GM23338 (cell line): ENCODE measurements at regions not wholly inside any gene's neighbourhood (a gene's known extent, or its start where the extent isn't known, plus 50 kb on each side); places are given as distances from the start of the nearest gene placed in this dataset.

Source experiments
- ATAC-seq: fragments of 200-7000 bp; cut with Tn5 transposase; 3 replicates; pipeline ENCODE4 v1.9.1; 2020
- DNase-seq: peaks from one replicate; pipeline ENCODE4 v3.0.0-alpha.2; 2015; ENCODE audit warnings: low spot score
- H2AFZ ChIP-seq: fragments of 200-600 bp; sonication (generic); 2 replicates; pipeline ENCODE4 v1.8.0; 2016; ENCODE audit warnings: antibody characterized with exemption, mild to moderate bottlenecking, moderate library complexity
- H3F3A ChIP-seq: fragments of 200-600 bp; sonication (generic); replicated peaks from 2 replicates; pipeline ENCODE4 v1.8.0; 2017; ENCODE audit warnings: antibody characterized with exemption, mixed run types, low read depth
- H3K27ac ChIP-seq: fragments of 200-600 bp; sonication (generic); 2 replicates; pipeline ENCODE4 v1.6.1; 2016; ENCODE audit warnings: low read depth
- H3K27me3 ChIP-seq: fragments of 200-600 bp; sonication (generic); 2 replicates; pipeline ENCODE4 v1.8.0; 2016; ENCODE audit warnings: mild to moderate bottlenecking, mixed run types, moderate library complexity; ENCODE audit not compliant: insufficient read depth
- H3K36me3 ChIP-seq: fragments of 200-600 bp; sonication (generic); 2 replicates; pipeline ENCODE4 v1.8.0; 2016; ENCODE audit warnings: mild to moderate bottlenecking; ENCODE audit not compliant: insufficient read depth
- H3K4me1 ChIP-seq: fragments of 200-600 bp; sonication (generic); 2 replicates; pipeline ENCODE4 v1.8.0; 2016; ENCODE audit warnings: mild to moderate bottlenecking, moderate library complexity; ENCODE audit not compliant: insufficient read depth
- H3K4me2 ChIP-seq: fragments of 200-600 bp; sonication (generic); 2 replicates; pipeline ENCODE4 v1.7.1; 2017; ENCODE audit warnings: mixed run types
- H3K4me3 ChIP-seq: fragments of 200-600 bp; sonication (generic); 2 replicates; pipeline ENCODE4 v1.6.1; 2016; ENCODE audit warnings: mixed run types
- H3K79me2 ChIP-seq: fragments of 200-600 bp; sonication (generic); replicated peaks from 2 replicates; pipeline ENCODE4 v1.8.0; 2017; ENCODE audit warnings: mild to moderate bottlenecking; ENCODE audit not compliant: insufficient read depth
- H3K9me2 ChIP-seq: fragments of 200-600 bp; sonication (generic); 2 replicates; pipeline ENCODE4 v1.8.0; 2017; ENCODE audit not compliant: insufficient read depth
- H4K20me1 ChIP-seq: fragments of 200-600 bp; sonication (generic); replicated peaks from 2 replicates; pipeline ENCODE4 v1.8.0; 2017; ENCODE audit warnings: mild to moderate bottlenecking; ENCODE audit not compliant: insufficient read depth
- H3K27ac Mint-ChIP-seq: 2 replicates; pipeline ENCODE4 v1.8.0; 2020; ENCODE audit warnings: inconsistent platforms, mild to moderate bottlenecking, moderate library complexity, mixed read lengths
- H3K27me3 Mint-ChIP-seq: 3 replicates; pipeline ENCODE4 v1.8.0; 2022; ENCODE audit warnings: low read depth, mild to moderate bottlenecking, moderate library complexity, mixed read lengths, inconsistent platforms; ENCODE audit not compliant: insufficient read depth, poor library complexity
- H3K36me3 Mint-ChIP-seq: 3 replicates; pipeline ENCODE4 v1.8.0; 2021; ENCODE audit warnings: low read depth, mild to moderate bottlenecking, inconsistent platforms, moderate library complexity, mixed read lengths
- H3K4me1 Mint-ChIP-seq: 3 replicates; pipeline ENCODE4 v1.8.0; 2020; ENCODE audit warnings: mild to moderate bottlenecking, inconsistent platforms, mixed read lengths
- H3K4me3 Mint-ChIP-seq: 3 replicates; pipeline ENCODE4 v1.8.0; 2021; ENCODE audit warnings: moderate library complexity, mild to moderate bottlenecking, inconsistent platforms, mixed read lengths
- H3K9me3 Mint-ChIP-seq: 3 replicates; pipeline ENCODE4 v1.8.0; 2020; ENCODE audit warnings: moderate library complexity, mild to moderate bottlenecking, inconsistent platforms, mixed read lengths
- CREB1 ChIP-seq: fragments of 250-450 bp; sonication (Bioruptor Pico); IDR thresholded peaks from 2 replicates; pipeline ENCODE4 v1.5.0; 2020; ENCODE audit warnings: low read depth, mild to moderate bottlenecking, moderate library complexity
- CTCF ChIP-seq, 2 experiments: fragments of 200-600 bp in 1 of 2; sonication (generic) in 1 of 2; conservative IDR thresholded peaks; 2 replicates each; pipeline versions ENCODE4 v1.5.1 to v1.6.1; 2016 to 2017; ENCODE audit warnings: antibody characterized with exemption in 2 of 2, low read depth in 2 of 2, mild to moderate bottlenecking in 2 of 2, moderate library complexity in 1 of 2
- ETS1 ChIP-seq: IDR thresholded peaks from 2 replicates; pipeline ENCODE4 v1.6.1; 2016; ENCODE audit warnings: antibody characterized with exemption
- EZH2 ChIP-seq: fragments of 200-600 bp; sonication (generic); IDR thresholded peaks from one replicate; pipeline ENCODE4 v1.8.0; 2017; ENCODE audit warnings: antibody characterized with exemption, mild to moderate bottlenecking, low read depth; ENCODE audit not compliant: unreplicated experiment
- EZH2phosphoT487 ChIP-seq: fragments of 200-600 bp; sonication (generic); IDR thresholded peaks from one replicate; pipeline ENCODE4 v1.8.1; 2018; ENCODE audit warnings: antibody characterized with exemption; ENCODE audit not compliant: unreplicated experiment
- JUNB ChIP-seq: IDR thresholded peaks from one replicate; pipeline ENCODE4 v1.6.1; 2016; ENCODE audit warnings: antibody characterized with exemption; ENCODE audit not compliant: unreplicated experiment
- NANOG ChIP-seq: IDR thresholded peaks from 2 replicates; pipeline ENCODE4 v1.6.1; 2016; ENCODE audit warnings: antibody characterized with exemption, borderline replicate concordance
- POLR2AphosphoS5 ChIP-seq: IDR thresholded peaks from 2 replicates; pipeline ENCODE4 v1.6.1; 2016; ENCODE audit warnings: antibody characterized with exemption, low read depth
- REST ChIP-seq: IDR thresholded peaks from one replicate; pipeline ENCODE4 v1.6.1; 2018; ENCODE audit warnings: antibody characterized with exemption; ENCODE audit not compliant: unreplicated experiment
- STAT1 ChIP-seq: IDR thresholded peaks from one replicate; pipeline ENCODE4 v1.6.1; 2016; ENCODE audit warnings: antibody characterized with exemption; ENCODE audit not compliant: unreplicated experiment
- ZNF114 ChIP-seq: fragments of 250-450 bp; sonication (Bioruptor Pico); IDR thresholded peaks from 2 replicates; pipeline ENCODE4 v1.5.0; 2020; ENCODE audit warnings: mild to moderate bottlenecking, moderate library complexity
- ZNF331 ChIP-seq: fragments of 250-450 bp; sonication (Bioruptor Pico); IDR thresholded peaks from 2 replicates; pipeline ENCODE4 v1.5.0; 2020; ENCODE audit warnings: low read depth, mild to moderate bottlenecking, moderate library complexity
- ZNF462 ChIP-seq: fragments of 250-450 bp; sonication (Bioruptor Pico); IDR thresholded peaks from 2 replicates; pipeline ENCODE4 v1.5.0; 2020; ENCODE audit warnings: mild to moderate bottlenecking, moderate library complexity

GRCh38 chr3:99400352-99400751 is 238.0 kb upstream of the COL8A1 start (continued):
- TF ChIP-seq ZNF462, result no peak
- TF ChIP-seq EZH2, result no peak
- no peak for TF ChIP-seq ZNF331 (CRISPR knock-in tag)
- no peak for TF ChIP-seq CREB1 (CRISPR knock-in tag)
- no peak for TF ChIP-seq POLR2AphosphoS5
- TF ChIP-seq JUNB, result no peak

- Histone ChIP-seq H4K20me1 (no peaks in the 10 kb centered on the region; the same call in 1 of the 2 replicates), H3K36me3 (peaks cover 16% of the 10 kb centered on the region), H3K79me2 (no peaks in the 10 kb centered on the region), H3K4me2 (no peak overlapping the region), H3K4me3 (no peak overlapping the region), H3K4me1 (no peaks in the 10 kb centered on the region), H3K9me2 (no peaks in the 10 kb centered on the region), H3F3A (no peaks in the 10 kb centered on the region), H2AFZ (no peak overlapping the region), H3K27ac (no peak overlapping the region), H3K27me3 (no peaks in the 10 kb centered on the region)
- no peak overlapping the region for H3K4me3 Mint-ChIP-seq
- peaks cover 24% of the 10 kb centered on the region; the same call in 2 of the 3 replicates for H3K36me3 Mint-ChIP-seq
- H3K4me1 Mint-ChIP-seq, result no peaks in the 10 kb centered on the region
- peaks cover 37% of the 10 kb centered on the region for H3K9me3 Mint-ChIP-seq
- H3K27ac Mint-ChIP-seq, result no peak overlapping the region
- DNase-seq (no peak), ATAC-seq (no peak)
- no peaks in the 10 kb centered on the region for H3K27me3 Mint-ChIP-seq
- no peak for TF ChIP-seq CTCF (conservative IDR thresholded peaks at IDR 0.05; ENCODE audit: low read depth in 2 of 2)
- no peak for TF ChIP-seq REST
- no peak for TF ChIP-seq STAT1
- TF ChIP-seq EZH2phosphoT487, result no peak
- no peak for TF ChIP-seq ZNF114
- TF ChIP-seq NANOG, result no peak
- TF ChIP-seq ETS1, result no peak
- no peak for TF ChIP-seq CREB1 (CRISPR knock-in tag)
- no peak for TF ChIP-seq POLR2AphosphoS5
- TF ChIP-seq JUNB, result no peak
- TF ChIP-seq EZH2, result no peak
Measured at GRCh38 chr3:99396651-99397275, 241.6 kb upstream of the COL8A1 start.
